Fibroblast of villous mesenchyme (primary cell): ENCODE measurements at regions not wholly inside any gene's neighbourhood (a gene's known extent, or its start where the extent isn't known, plus 50 kb on each side); places are given as distances from the start of the nearest gene placed in this dataset.

Source experiments
- DNase-seq: peaks from one replicate; pipeline ENCODE4 v3.0.0-alpha.2; 2010; ENCODE audit warnings: low read depth
- H3K4me3 ChIP-seq: 2 replicates; pipeline ENCODE4 v1.5.1; 2011; ENCODE audit warnings: low read depth, mild to moderate bottlenecking, low read length
- CTCF ChIP-seq: IDR thresholded peaks from 2 replicates; pipeline ENCODE4 v1.5.1; 2012; ENCODE audit warnings: low read depth, mild to moderate bottlenecking, low read length; ENCODE audit not compliant: insufficient read depth

- no peak overlapping the region for H3K4me3 ChIP-seq
- DNase-seq: no peak
- TF ChIP-seq CTCF: no peak
These were observed 197.5 kb downstream of the BARX2 start for GRCh38 chr11:129573161-129573560.

- no peak for DNase-seq
- TF ChIP-seq CTCF: no peak
- H3K4me3 ChIP-seq: no peak overlapping the region
These were observed 198.8 kb downstream of the BARX2 start for GRCh38 chr11:129574431-129574830.

- no peak overlapping the region for H3K4me3 ChIP-seq
- no peak for DNase-seq
- TF ChIP-seq CTCF: no peak
These were observed 201.0 kb downstream of the BARX2 start for GRCh38 chr11:129576652-129577051.

- TF ChIP-seq CTCF: no peak
- no peak for DNase-seq
- no peak overlapping the region for H3K4me3 ChIP-seq
These were observed 202.4 kb downstream of the BARX2 start for GRCh38 chr11:129578006-129578405.

- no peak for TF ChIP-seq CTCF
- H3K4me3 ChIP-seq: no peak overlapping the region
- no peak for DNase-seq
These were observed 204.6 kb downstream of the BARX2 start for GRCh38 chr11:129580278-129580677.

GRCh38 chr11:129584316-129584715, 208.7 kb downstream of the BARX2 start:
- no peak overlapping the region for H3K4me3 ChIP-seq
- TF ChIP-seq CTCF: no peak
- no peak for DNase-seq

GRCh38 chr11:129589190-129589860, 213.7 kb downstream of the BARX2 start:
- no peak overlapping the region for H3K4me3 ChIP-seq
- TF ChIP-seq CTCF: no peak
- DNase-seq: no peak
